ENCODE measurements at regions not wholly inside any gene's neighbourhood (a gene's known extent, or its start where the extent isn't known, plus 50 kb on each side); places are given as distances from the start of the nearest gene placed in this dataset.
A peak's percentile ranks its signal among the peaks of the same experiment; 100 is the strongest.

- FAIRE-seq (no peak), DNase-seq (ENCODE audit: low spot score) (no peak)
These were observed 497.3 kb downstream of the SHQ1 start for GRCh38 chr3:72350761-72351505.

- DNase-seq (ENCODE audit: low spot score), result no peak
- FAIRE-seq, result no peak
These were observed 499.9 kb downstream of the SHQ1 start for GRCh38 chr3:72348357-72348756.

- DNase-seq (ENCODE audit: low spot score) (peak; percentile 74), FAIRE-seq (peak; percentile 74)
These were observed 500.4 kb downstream of the SHQ1 start for GRCh38 chr3:72347819-72348319.

- FAIRE-seq (peak; percentile 45), DNase-seq (ENCODE audit: low spot score) (peak; percentile 52)
These were observed 501.7 kb downstream of the SHQ1 start for GRCh38 chr3:72346526-72346926.

GRCh38 chr3:72345980-72346379 lies 502.3 kb downstream of the SHQ1 start:
- DNase-seq (ENCODE audit: low spot score) (no peak), FAIRE-seq (no peak)

- no peak for FAIRE-seq
These were observed 502.9 kb downstream of the SHQ1 start for GRCh38 chr3:72345237-72345878.

GRCh38 chr3:72344647-72345046 lies 503.6 kb downstream of the SHQ1 start:
- FAIRE-seq, result no peak

More at GRCh38 chr3:72345237-72345878, 502.9 kb downstream of the SHQ1 start:
- DNase-seq (ENCODE audit: low spot score), result no peak

GRCh38 chr3:72344236-72344635 lies 504.0 kb downstream of the SHQ1 start:
- DNase-seq (ENCODE audit: low spot score), result no peak
- FAIRE-seq, result no peak

More at GRCh38 chr3:72344647-72345046, 503.6 kb downstream of the SHQ1 start:
- DNase-seq (ENCODE audit: low spot score), result no peak

- DNase-seq (ENCODE audit: low spot score) (no peak), FAIRE-seq (no peak)
These were observed 505.2 kb downstream of the SHQ1 start for GRCh38 chr3:72343078-72343477.

GRCh38 chr3:72342450-72342849 lies 505.8 kb downstream of the SHQ1 start:
- DNase-seq (ENCODE audit: low spot score), result no peak
- FAIRE-seq, result no peak

GRCh38 chr3:72341920-72342319 lies 506.3 kb downstream of the SHQ1 start:
- DNase-seq (ENCODE audit: low spot score), result no peak
- no peak for FAIRE-seq

GRCh38 chr3:72341380-72341770 lies 506.9 kb downstream of the SHQ1 start:
- DNase-seq (ENCODE audit: low spot score), result no peak
- FAIRE-seq, result no peak

GRCh38 chr3:72340476-72341379 lies 507.5 kb downstream of the SHQ1 start:
- no peak for FAIRE-seq

GRCh38 chr3:72340056-72340455 lies 508.2 kb downstream of the SHQ1 start:
- FAIRE-seq (no peak), DNase-seq (ENCODE audit: low spot score) (no peak)

More at GRCh38 chr3:72340476-72341379, 507.5 kb downstream of the SHQ1 start:
- no peak for DNase-seq (ENCODE audit: low spot score)

GRCh38 chr3:72339670-72340030 lies 508.6 kb downstream of the SHQ1 start:
- FAIRE-seq, result no peak
- DNase-seq (ENCODE audit: low spot score), result no peak

GRCh38 chr3:72338942-72339669 lies 509.1 kb downstream of the SHQ1 start:
- FAIRE-seq (peak; percentile 75), DNase-seq (ENCODE audit: low spot score) (peak; percentile 78)

- peak; percentile 16 for DNase-seq (ENCODE audit: low spot score)
- FAIRE-seq, result no peak
These were observed 509.9 kb downstream of the SHQ1 start for GRCh38 chr3:72338082-72338941.

- no peak for FAIRE-seq
- DNase-seq (ENCODE audit: low spot score), result no peak
These were observed 510.8 kb downstream of the SHQ1 start for GRCh38 chr3:72337480-72337855.

- FAIRE-seq (no peak), DNase-seq (ENCODE audit: low spot score) (no peak)
These were observed 511.3 kb downstream of the SHQ1 start for GRCh38 chr3:72336821-72337479.
